ENCODE measurements at regions not wholly inside any gene's neighbourhood (a gene's known extent, or its start where the extent isn't known, plus 50 kb on each side); places are given as distances from the start of the nearest gene placed in this dataset.

GRCh38 chr6:170028629-170029345 is 262.1 kb downstream of the DLL1 start:
- TF ChIP-seq, protein P1, sequence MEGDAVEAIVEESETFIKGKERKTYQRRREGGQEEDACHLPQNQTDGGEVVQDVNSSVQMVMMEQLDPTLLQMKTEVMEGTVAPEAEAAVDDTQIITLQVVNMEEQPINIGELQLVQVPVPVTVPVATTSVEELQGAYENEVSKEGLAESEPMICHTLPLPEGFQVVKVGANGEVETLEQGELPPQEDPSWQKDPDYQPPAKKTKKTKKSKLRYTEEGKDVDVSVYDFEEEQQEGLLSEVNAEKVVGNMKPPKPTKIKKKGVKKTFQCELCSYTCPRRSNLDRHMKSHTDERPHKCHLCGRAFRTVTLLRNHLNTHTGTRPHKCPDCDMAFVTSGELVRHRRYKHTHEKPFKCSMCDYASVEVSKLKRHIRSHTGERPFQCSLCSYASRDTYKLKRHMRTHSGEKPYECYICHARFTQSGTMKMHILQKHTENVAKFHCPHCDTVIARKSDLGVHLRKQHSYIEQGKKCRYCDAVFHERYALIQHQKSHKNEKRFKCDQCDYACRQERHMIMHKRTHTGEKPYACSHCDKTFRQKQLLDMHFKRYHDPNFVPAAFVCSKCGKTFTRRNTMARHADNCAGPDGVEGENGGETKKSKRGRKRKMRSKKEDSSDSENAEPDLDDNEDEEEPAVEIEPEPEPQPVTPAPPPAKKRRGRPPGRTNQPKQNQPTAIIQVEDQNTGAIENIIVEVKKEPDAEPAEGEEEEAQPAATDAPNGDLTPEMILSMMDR (IDR thresholded peaks at IDR 0.05; ENCODE audit: insufficient read depth, low read length, poor library complexity, severe bottlenecking) = no peak
- no peak for TF ChIP-seq EZH2phosphoT487 (conservative IDR thresholded peaks at IDR 0.05; ENCODE audit: low read length)

Measured in SU-DHL-6 (cell line).